Posterior cingulate gyrus (tissue), 11 donors: ENCODE measurements at regions not wholly inside any gene's neighbourhood (a gene's known extent, or its start where the extent isn't known, plus 50 kb on each side); places are given as distances from the start of the nearest gene placed in this dataset.
A peak's percentile ranks its signal among the peaks of the same experiment; 100 is the strongest.

Source experiments
- DNase-seq, 10 donors: peaks; one replicate each; pipeline versions ENCODE4 v3.0.0 to v3.0.0-alpha.2; 2020 to 2021; ENCODE audit warnings: mixed read lengths in 3 of 10
- intact Hi-C: fragments of 100-400 bp; cut with DNase I; formaldehyde crosslinking; loops from one replicate; pipeline ENCODE4 v1.15.1; 2023

GRCh38 chr20:16124491-16124890 is 448.8 kb downstream of the KIF16B start:
- DNase-seq, result no peak
- intact Hi-C loops, result no loop called here

DNA sequence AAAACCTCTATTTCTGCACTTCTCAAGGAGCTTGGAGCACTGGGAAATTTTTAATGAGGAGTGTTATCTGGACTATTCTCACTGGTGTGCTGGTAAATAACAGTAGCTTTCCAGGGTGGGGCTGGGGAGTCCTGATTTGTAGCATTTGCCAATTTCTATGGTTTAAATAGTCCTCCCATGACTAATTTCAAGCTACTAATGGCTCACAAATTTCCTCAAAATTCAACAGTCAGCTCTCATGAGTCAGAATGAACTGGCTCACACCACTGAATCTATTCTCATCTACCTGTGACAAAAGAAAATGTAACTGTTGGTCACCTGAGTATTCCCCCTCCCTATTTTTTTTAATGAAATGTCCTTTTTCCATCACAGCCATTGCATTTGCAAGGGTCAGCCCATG is 449.6 kb downstream of the KIF16B start:
- intact Hi-C loops, result no loop called here
- DNase-seq, result no peak

DNA sequence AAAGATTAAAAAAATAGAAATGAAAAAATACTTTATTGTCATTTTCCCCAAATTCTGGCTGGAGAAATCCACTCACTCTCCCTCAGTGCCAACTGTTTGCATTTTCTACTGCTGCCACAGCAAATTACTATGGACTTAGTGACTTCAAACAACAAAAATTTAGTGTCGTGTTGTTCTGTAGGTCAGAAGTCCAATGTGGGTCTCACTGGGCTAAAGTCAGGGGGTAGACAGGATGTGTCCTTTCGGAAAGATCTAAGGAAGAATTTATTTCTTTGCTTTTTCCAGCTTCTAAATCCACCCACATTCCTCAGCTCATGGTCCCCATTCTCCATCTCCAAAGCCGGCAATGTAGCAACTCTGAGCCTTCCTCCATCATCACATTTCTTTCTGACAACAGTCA is 453.3 kb downstream of the KIF16B start:
- intact Hi-C loops, result no loop called here
- DNase-seq, result no peak

DNA sequence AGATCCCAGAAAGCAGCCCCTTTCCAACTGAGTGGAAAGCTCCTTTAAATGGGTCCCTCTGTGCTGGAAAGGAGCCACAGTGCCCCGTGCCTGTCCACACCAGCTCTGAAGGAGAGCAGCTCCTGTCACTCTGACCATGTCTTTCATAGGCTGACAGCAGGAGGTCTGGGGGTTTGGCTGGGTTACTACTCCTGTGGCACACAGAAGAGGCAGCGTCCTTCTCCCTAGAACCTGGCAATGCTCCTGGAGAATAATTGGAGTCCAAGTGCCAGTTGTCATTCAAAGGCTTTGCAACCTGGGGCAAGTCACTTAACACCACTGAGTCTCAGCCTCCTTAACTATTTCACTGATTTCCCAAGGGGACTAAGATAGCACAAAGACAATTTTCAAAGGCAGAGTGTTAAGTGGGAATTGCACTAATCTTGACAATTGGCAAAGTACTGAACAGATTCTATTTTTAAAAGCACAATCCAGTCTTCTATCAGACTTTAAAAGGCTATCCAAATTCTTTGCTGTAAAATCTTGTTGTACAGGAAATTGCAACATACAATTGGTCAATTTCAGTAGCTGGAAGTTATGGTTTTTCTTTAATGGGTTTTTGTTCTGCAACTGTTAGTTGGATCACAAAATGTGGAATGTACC is 457.2 kb downstream of the KIF16B start:
- no peak for DNase-seq
- intact Hi-C loops, result no loop called here

DNA sequence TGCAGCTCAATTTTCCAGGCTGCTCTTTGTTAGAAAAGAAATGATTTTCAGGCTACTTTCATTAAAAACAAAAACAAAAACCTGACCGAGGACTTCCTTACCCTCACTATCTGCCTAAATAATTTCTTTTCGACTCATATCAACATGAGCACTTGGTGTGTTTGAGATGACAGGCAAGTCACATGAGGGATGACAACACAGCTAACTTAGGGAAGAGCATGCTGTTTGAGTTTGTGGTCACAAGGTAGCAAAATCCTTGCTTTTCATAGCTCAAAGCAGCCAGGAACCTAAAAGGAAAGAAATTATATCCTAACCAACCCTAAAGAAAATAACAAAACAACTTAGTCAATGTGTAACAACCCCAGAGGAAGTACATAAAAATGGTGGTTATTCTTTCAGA is 459.5 kb downstream of the KIF16B start:
- intact Hi-C loops, result no loop called here

GRCh38 chr20:16111852-16112412 is 461.3 kb downstream of the KIF16B start:
- no peak for DNase-seq
- intact Hi-C loops, result no loop called here

More for the DNA sequence above, 459.5 kb downstream of the KIF16B start:
- no peak for DNase-seq

- intact Hi-C loops, result no loop called here
- DNase-seq, result no peak
These were observed 461.9 kb downstream of the KIF16B start for GRCh38 chr20:16111172-16111832.

DNA sequence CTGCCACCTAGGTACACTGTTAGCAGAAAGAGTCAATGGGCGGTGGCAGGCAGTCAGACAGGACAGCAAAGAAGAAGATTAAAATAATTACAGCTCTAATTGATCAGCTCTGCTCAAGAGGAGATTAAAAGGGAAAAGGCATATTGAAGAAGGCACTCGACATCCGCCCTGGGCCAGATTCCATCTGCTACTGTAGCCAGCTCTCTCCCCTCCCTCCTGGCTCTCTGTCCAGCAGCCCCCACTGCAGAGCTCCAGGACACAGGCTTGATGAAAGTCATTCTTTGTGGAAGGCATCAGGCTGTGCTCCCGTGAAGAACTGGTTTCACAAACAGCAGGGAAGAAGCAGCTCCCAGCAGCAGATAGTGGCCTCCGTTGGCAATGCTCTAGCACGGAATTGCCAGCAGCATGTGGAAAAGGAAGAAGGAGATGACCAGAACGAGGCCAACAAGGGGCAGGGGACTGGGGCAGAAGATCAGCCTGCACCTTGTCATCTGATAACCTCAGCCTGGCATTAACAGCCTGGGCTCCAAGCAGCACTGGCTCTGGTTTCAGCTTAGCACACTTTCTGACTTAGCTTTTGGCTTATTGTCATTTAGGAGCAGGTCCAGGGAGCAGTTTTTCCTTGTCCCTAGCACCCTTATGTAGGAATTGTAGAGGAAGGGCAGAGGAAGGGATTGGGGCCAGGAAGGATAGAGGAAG is 465.9 kb downstream of the KIF16B start:
- intact Hi-C loops, result no loop called here
- DNase-seq, result peak in 1 of 10 donors; percentile 3

GRCh38 chr20:16106191-16106849 is 466.9 kb downstream of the KIF16B start:
- intact Hi-C loops, result no loop called here

DNA sequence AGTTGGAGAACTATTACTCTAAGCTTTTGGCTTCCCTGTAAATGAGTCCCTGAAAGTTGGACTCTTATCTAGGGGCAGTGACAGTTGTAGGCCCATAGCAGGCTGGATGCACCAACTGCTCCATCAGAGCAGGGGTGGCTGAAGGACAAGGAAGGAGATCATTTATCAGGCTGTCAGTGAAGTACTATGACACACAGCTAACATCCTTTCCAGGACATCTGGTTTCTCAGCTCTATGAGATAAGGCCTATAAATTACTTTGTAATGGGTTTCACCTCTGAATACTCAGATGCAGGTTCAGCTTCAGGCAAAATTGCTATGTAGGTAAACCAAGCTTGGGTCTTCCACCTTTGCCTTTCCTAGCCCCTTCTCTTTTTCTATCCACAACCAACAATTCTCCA is 468.5 kb downstream of the KIF16B start:
- intact Hi-C loops, result no loop called here
- DNase-seq, result no peak

More at GRCh38 chr20:16106191-16106849, 466.9 kb downstream of the KIF16B start:
- no peak for DNase-seq
